CD4-positive, alpha-beta T cell treated with Interleukin-17A for 1 hour (primary cell): ENCODE measurements at regions not wholly inside any gene's neighbourhood (a gene's known extent, or its start where the extent isn't known, plus 50 kb on each side); places are given as distances from the start of the nearest gene placed in this dataset.
"Not testable (repeated sequence)": the region's sequence is repeated elsewhere in the genome, so short reads cannot be mapped to it uniquely, and the experiment has no call there.

Experiments
- DNase-seq: peaks from one replicate; pipeline ENCODE4 v3.0.0-alpha.2; 2020

- no peak for DNase-seq
Observed at GRCh38 chr12:18794000-18794399, 56.1 kb downstream of the CAPZA3 start.

GRCh38 chr12:18797604-18798003 is 59.7 kb downstream of the CAPZA3 start:
- no peak for DNase-seq

GRCh38 chr12:18798535-18799361 is 60.8 kb downstream of the CAPZA3 start:
- DNase-seq, result no peak

GRCh38 chr12:18799561-18799960 is 61.6 kb downstream of the CAPZA3 start:
- no peak for DNase-seq

- DNase-seq, result no peak
Observed at GRCh38 chr12:18805516-18806248, 67.8 kb downstream of the CAPZA3 start.

GRCh38 chr12:18807714-18808113 is 69.8 kb downstream of the CAPZA3 start:
- DNase-seq, result no peak

- DNase-seq, result no peak
Observed at GRCh38 chr12:18808221-18808620, 70.3 kb downstream of the CAPZA3 start.

GRCh38 chr12:18810537-18811253 is 72.8 kb downstream of the CAPZA3 start:
- no peak for DNase-seq

GRCh38 chr12:18811273-18811672 is 73.4 kb downstream of the CAPZA3 start:
- DNase-seq, result no peak

GRCh38 chr12:18813753-18814152 is 75.8 kb downstream of the CAPZA3 start:
- DNase-seq, result no peak

- DNase-seq, result no peak
Observed at GRCh38 chr12:18818579-18819268, 80.8 kb downstream of the CAPZA3 start.

- DNase-seq, result no peak
Observed at GRCh38 chr12:18819484-18819883, 81.6 kb downstream of the CAPZA3 start.

GRCh38 chr12:18823461-18823860 is 85.5 kb downstream of the CAPZA3 start:
- no peak for DNase-seq

GRCh38 chr12:18824287-18824686 is 86.4 kb downstream of the CAPZA3 start:
- DNase-seq, result no peak

GRCh38 chr12:18825138-18825537 is 87.2 kb downstream of the CAPZA3 start:
- DNase-seq, result no peak

- no peak for DNase-seq
Observed at GRCh38 chr12:18827913-18828312, 90.0 kb downstream of the CAPZA3 start.

GRCh38 chr12:18828483-18828882 is 90.6 kb downstream of the CAPZA3 start:
- no peak for DNase-seq

GRCh38 chr12:18828987-18829386 is 91.1 kb downstream of the CAPZA3 start:
- DNase-seq, result no peak

GRCh38 chr12:18832932-18833331 is 95.0 kb downstream of the CAPZA3 start:
- not testable (repeated sequence) for DNase-seq

GRCh38 chr12:18837025-18837424 is 99.1 kb downstream of the CAPZA3 start:
- DNase-seq, result no peak

GRCh38 chr12:18837505-18837904 is 99.6 kb downstream of the CAPZA3 start:
- no peak for DNase-seq

- not testable (repeated sequence) for DNase-seq
Observed at GRCh38 chr12:18840997-18841396, 103.1 kb downstream of the CAPZA3 start.

GRCh38 chr12:18849080-18849479 is 111.2 kb downstream of the CAPZA3 start:
- DNase-seq, result no peak
